Transverse colon (tissue), 4 donors: ENCODE measurements at regions not wholly inside any gene's neighbourhood (a gene's known extent, or its start where the extent isn't known, plus 50 kb on each side); places are given as distances from the start of the nearest gene placed in this dataset.

Experiments
- EP300 ChIP-seq: sonication (generic); formaldehyde crosslinking; IDR thresholded peaks from one replicate; pipeline ENCODE4 v1.6.1; 2017; ENCODE audit warnings: antibody characterized with exemption, low read depth
- POLR2A ChIP-seq: fragments of 450-650 bp; IDR thresholded peaks from one replicate; pipeline ENCODE4 v1.6.1; 2016; ENCODE audit warnings: antibody characterized with exemption, mild to moderate bottlenecking, moderate library complexity
- POLR2AphosphoS5 ChIP-seq, 3 donors: sonication (generic); formaldehyde crosslinking; IDR thresholded peaks; one replicate each; pipeline ENCODE4 v1.6.1; 2016; ENCODE audit warnings: antibody characterized with exemption in 3 of 3
- TF ChIP-seq, protein P1 (sequence below), 5 experiments: fragments of 200-600 bp in 3 of 5; fragments of 450-650 bp in 2 of 5; sonication (generic) in 3 of 5; IDR thresholded peaks; 1 replicate in 2 of 5; 2 replicates in 3 of 5; pipeline ENCODE4 v1.5.1; 2016 to 2017; ENCODE audit warnings: antibody characterized with exemption in 5 of 5, inconsistent platforms in 3 of 5, mild to moderate bottlenecking in 2 of 5, moderate library complexity in 1 of 5

DNA sequence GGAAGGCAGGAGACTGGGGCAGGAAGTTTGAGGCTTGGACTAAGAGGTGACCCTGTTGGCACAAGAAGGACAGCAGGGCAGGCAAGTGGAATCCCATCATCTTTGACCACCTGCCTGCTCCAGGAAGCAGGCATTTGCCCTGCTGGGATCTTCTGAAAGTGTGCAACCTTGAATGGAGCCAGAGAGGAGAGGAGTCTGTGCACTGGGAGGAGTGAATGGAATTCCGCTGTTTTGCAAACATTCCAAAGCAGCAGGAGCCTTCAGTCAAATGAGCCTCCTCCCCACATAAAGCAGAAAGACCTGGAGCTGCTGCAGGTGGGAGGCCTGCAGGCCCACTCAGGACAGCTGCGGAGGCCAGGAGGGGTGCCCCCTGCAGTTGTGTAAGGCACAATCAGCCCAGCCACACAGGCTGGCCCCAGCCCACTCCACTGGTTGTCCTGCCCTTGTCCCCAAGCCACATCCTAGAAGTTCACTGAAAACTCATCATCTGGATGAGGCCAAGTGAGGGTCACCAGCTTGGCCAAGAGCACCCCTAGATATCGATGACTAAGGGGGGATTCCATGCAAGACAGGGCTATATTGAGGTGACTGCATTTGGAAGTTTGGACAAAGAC lies 249.5 kb downstream of the RPS24 start:
- no peak for TF ChIP-seq EP300
- TF ChIP-seq, protein P1, sequence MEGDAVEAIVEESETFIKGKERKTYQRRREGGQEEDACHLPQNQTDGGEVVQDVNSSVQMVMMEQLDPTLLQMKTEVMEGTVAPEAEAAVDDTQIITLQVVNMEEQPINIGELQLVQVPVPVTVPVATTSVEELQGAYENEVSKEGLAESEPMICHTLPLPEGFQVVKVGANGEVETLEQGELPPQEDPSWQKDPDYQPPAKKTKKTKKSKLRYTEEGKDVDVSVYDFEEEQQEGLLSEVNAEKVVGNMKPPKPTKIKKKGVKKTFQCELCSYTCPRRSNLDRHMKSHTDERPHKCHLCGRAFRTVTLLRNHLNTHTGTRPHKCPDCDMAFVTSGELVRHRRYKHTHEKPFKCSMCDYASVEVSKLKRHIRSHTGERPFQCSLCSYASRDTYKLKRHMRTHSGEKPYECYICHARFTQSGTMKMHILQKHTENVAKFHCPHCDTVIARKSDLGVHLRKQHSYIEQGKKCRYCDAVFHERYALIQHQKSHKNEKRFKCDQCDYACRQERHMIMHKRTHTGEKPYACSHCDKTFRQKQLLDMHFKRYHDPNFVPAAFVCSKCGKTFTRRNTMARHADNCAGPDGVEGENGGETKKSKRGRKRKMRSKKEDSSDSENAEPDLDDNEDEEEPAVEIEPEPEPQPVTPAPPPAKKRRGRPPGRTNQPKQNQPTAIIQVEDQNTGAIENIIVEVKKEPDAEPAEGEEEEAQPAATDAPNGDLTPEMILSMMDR (IDR thresholded peaks at IDR 0.05), result no peak
- TF ChIP-seq POLR2A, result no peak
- TF ChIP-seq POLR2AphosphoS5 (IDR thresholded peaks at IDR 0.05), result no peak
